GM10266 (cell line): ENCODE measurements at regions not wholly inside any gene's neighbourhood (a gene's known extent, or its start where the extent isn't known, plus 50 kb on each side); places are given as distances from the start of the nearest gene placed in this dataset.
"Not testable (repeated sequence)": the region's sequence is repeated elsewhere in the genome, so short reads cannot be mapped to it uniquely, and the experiment has no call there.

Experiments used
- DNase-seq: peaks from one replicate; pipeline ENCODE4 v3.0.0; 2012; ENCODE audit errors: extremely low spot score
- TF ChIP-seq, protein P1 (sequence below): IDR thresholded peaks from 2 replicates; pipeline ENCODE4 v1.5.1; 2012; ENCODE audit warnings: mild to moderate bottlenecking, low read depth; ENCODE audit not compliant: control insufficient read depth, insufficient read depth; ENCODE audit errors: missing control alignments

DNA sequence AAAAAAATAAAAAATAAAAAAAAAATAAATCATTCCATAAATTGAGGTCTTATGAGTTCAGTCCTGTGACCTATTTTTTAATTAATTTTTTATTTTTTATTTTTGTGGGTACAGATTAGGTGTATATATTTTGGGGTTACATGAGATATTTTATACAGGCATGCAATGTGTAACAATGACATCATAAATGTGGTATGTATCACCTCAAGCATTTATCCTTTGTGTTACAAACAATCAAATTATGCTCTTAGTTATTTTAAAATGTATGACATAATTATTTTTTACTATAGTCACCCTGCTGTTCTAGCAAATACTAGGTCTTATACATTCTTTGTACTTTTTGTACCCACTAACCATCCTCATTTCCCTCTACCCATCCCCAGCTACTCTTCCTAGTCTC lies 537.9 kb downstream of the HINT1 start:
- TF ChIP-seq, protein P1, sequence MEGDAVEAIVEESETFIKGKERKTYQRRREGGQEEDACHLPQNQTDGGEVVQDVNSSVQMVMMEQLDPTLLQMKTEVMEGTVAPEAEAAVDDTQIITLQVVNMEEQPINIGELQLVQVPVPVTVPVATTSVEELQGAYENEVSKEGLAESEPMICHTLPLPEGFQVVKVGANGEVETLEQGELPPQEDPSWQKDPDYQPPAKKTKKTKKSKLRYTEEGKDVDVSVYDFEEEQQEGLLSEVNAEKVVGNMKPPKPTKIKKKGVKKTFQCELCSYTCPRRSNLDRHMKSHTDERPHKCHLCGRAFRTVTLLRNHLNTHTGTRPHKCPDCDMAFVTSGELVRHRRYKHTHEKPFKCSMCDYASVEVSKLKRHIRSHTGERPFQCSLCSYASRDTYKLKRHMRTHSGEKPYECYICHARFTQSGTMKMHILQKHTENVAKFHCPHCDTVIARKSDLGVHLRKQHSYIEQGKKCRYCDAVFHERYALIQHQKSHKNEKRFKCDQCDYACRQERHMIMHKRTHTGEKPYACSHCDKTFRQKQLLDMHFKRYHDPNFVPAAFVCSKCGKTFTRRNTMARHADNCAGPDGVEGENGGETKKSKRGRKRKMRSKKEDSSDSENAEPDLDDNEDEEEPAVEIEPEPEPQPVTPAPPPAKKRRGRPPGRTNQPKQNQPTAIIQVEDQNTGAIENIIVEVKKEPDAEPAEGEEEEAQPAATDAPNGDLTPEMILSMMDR: no peak
- no peak for DNase-seq

DNA sequence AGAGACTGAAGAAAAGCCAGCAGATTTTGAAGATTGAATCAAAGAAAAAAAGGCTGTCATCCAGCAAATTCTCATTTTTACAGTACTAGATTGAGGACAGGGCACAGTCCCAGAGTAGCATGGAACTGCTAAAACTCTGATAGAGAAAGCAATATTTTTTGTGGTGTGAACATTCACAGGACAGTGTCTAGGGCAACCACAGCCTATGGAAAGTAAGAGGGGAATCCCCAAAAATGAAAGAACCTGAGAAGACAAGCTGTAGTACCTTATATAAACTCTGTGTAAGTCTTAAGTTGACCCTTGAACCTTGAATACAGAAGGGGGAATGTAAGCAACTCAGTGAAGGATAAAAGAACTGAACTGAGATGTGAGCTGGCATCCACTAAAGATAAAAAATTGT lies 540.3 kb downstream of the HINT1 start:
- TF ChIP-seq, protein P1: no peak
- no peak for DNase-seq

DNA sequence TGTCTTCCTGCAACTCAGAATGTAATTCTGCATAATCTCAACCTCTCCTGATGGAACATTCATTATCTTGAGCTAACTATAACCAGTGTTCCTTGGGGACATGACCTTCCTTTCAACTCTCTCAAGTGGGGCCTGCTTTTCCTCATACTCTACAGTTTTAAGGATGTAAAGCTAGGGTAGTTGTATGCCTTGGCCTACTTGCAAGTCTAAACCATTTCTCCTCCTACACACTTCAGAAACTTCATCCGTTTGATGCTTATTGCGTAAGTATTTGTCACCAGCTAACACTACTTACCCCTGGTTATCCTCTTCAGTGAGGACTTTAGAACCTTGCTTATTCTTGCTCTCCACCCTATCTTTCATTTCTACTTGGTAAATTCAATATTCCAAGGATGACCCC lies 548.9 kb downstream of the HINT1 start:
- TF ChIP-seq, protein P1: no peak
- no peak for DNase-seq

DNA sequence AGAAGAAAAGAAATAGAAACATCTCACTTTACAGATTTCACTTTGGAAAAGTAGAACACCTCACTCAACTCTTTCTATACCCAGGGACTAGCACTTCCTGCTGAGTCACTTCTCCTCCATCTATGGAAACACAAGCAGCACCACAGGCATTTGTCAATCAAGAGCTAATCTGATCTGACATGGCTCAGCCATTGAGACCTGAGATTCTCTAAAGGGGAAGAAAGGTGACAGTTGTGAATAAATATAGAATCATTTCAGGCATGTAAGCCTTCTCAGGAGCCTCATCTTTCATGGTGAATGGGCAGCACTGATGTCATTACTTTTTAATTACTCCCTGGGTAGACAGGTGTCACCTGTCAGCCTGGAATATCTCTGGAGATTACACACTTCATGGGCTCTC lies 559.8 kb downstream of the HINT1 start:
- no peak for DNase-seq
- TF ChIP-seq, protein P1: no peak

DNA sequence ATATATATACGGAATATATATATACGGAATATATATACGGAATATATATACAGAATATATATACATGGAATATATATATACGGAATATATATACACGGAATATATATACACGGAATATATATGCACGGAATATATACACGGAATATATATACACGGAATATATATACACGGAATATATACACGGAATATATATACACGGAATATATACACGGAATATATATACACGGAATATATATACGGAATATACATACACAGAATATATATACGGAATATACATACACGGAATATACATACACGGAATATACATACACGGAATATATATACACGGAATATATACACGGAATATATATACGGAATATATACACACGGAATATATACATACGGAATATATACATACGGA lies 568.4 kb downstream of the HINT1 start:
- DNase-seq: not testable (repeated sequence)

DNA sequence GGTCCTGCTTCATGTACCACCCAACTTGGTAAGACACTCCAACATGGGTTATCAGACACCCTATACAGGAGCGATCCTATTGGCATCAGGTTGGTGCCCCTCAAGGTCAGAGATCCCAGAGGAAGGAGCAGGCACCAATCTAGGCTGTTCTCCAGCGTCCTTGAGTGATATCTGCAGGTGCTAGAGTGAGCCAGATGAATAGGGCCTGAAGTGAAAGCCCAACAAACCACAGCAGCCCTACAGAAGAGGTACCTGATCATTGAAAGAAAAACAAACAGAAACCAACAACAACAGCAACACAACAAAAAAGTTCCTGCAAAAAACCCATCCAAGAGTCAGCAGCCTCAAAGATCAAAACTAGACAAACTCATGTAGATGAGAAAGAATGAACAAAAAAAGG lies 584.8 kb downstream of the HINT1 start:
- DNase-seq: no peak
- TF ChIP-seq, protein P1: no peak

DNA sequence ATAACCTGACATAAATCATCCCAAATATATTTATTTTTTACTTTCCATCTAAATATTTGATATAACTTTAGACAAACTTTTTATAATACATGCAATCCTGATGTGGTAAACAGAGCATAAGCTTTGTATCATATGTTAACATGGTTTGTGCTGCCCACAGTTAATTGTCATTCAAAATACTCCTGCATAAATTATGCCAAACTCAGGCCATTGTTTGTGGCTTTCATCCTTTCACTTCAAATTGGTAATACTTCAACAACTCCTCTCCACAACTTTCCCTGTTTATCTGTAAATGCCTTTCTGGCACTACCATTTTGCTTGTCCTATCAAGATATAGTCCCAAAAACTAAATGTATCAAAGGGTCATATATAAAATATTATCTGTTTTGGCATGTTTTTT lies 586.7 kb downstream of the HINT1 start:
- no peak for DNase-seq
- TF ChIP-seq, protein P1: no peak

DNA sequence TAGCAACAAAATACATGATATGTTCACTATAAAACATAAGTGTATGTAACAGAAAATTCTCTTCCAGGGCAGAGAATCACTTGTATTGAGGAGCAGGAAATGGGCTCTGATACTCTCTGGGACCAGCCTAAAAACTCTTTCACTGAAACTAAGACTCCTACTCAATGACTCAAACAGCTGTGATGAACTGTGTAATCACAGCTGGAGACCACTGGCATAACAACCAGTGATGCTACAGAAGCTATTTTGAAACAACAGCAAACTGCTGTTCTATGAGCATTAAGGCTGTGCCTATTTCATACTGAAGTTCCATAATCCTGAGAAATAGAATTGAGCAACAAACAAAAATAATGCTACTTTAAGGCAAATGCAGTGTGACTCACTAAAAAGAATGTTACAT lies 594.0 kb downstream of the HINT1 start:
- TF ChIP-seq, protein P1: no peak
- no peak for DNase-seq
